Astrocyte (in vitro differentiated cells and primary cell): ENCODE measurements at regions not wholly inside any gene's neighbourhood (a gene's known extent, or its start where the extent isn't known, plus 50 kb on each side); places are given as distances from the start of the nearest gene placed in this dataset.
"Not testable (repeated sequence)": the region's sequence is repeated elsewhere in the genome, so short reads cannot be mapped to it uniquely, and the experiment has no call there.

Experiments
- DNase-seq: peaks from one replicate; pipeline ENCODE4 v3.0.0-alpha.2; 2010; ENCODE audit warnings: low read depth
- FAIRE-seq: peaks from 2 replicates; lab custom pipeline; 2011; peaks lifted over from hg19 to GRCh38; lab: Jason Lieb, UNC
- H2AFZ ChIP-seq: 2 replicates; pipeline ENCODE4 v1.6.0; 2012; ENCODE audit warnings: low read depth, low read length, inconsistent platforms
- H3K27ac ChIP-seq: 2 replicates; pipeline ENCODE4 v1.5.1; 2011; ENCODE audit warnings: low read depth, low read length, inconsistent platforms
- H3K27me3 ChIP-seq: 2 replicates; pipeline ENCODE4 v1.6.0; 2011; ENCODE audit warnings: low read length, inconsistent platforms; ENCODE audit not compliant: insufficient read depth
- H3K36me3 ChIP-seq: 2 replicates; pipeline ENCODE4 v1.5.1; 2011; ENCODE audit warnings: low read length, inconsistent platforms; ENCODE audit not compliant: insufficient read depth
- H3K4me1 ChIP-seq: 2 replicates; pipeline ENCODE4 v1.5.1; 2011; ENCODE audit warnings: low read length, inconsistent platforms; ENCODE audit not compliant: insufficient read depth
- H3K4me2 ChIP-seq: 2 replicates; pipeline ENCODE4 v1.6.0; 2012; ENCODE audit warnings: low read length, inconsistent platforms
- H3K4me3 ChIP-seq: 2 replicates; pipeline ENCODE4 v1.5.1; 2011; ENCODE audit warnings: low read depth, mild to moderate bottlenecking, low read length, inconsistent platforms; ENCODE audit not compliant: insufficient read depth
- H3K79me2 ChIP-seq: 2 replicates; pipeline ENCODE4 v1.6.0; 2012; ENCODE audit warnings: mild to moderate bottlenecking, low read length, inconsistent platforms; ENCODE audit not compliant: insufficient read depth
- H3K9ac ChIP-seq: 2 replicates; pipeline ENCODE4 v1.6.0; 2012; ENCODE audit warnings: mild to moderate bottlenecking, low read length, inconsistent platforms
- H3K9me3 ChIP-seq: 2 replicates; pipeline ENCODE4 v1.5.1; 2012; ENCODE audit warnings: low read depth, mild to moderate bottlenecking, low read length, inconsistent platforms; ENCODE audit not compliant: insufficient read depth
- H4K20me1 ChIP-seq: 2 replicates; pipeline ENCODE4 v1.6.0; 2012; ENCODE audit warnings: low read length, inconsistent platforms; ENCODE audit not compliant: insufficient read depth
- H3K27ac Mint-ChIP-seq: one replicate; pipeline ENCODE4 v1.8.0; 2021; ENCODE audit warnings: mild to moderate bottlenecking, mixed read lengths; ENCODE audit not compliant: unreplicated experiment
- H3K27me3 Mint-ChIP-seq: one replicate; pipeline ENCODE4 v1.8.0; 2021; ENCODE audit warnings: low read depth, mixed read lengths; ENCODE audit not compliant: unreplicated experiment
- H3K36me3 Mint-ChIP-seq: one replicate; pipeline ENCODE4 v1.8.0; 2021; ENCODE audit warnings: low read depth, mixed read lengths; ENCODE audit not compliant: unreplicated experiment
- H3K4me1 Mint-ChIP-seq: one replicate; pipeline ENCODE4 v1.8.0; 2021; ENCODE audit warnings: low read depth, mixed read lengths; ENCODE audit not compliant: unreplicated experiment
- H3K4me3 Mint-ChIP-seq: one replicate; pipeline ENCODE4 v1.8.0; 2021; ENCODE audit warnings: mild to moderate bottlenecking, moderate library complexity, mixed read lengths; ENCODE audit not compliant: unreplicated experiment
- H3K9me3 Mint-ChIP-seq: one replicate; pipeline ENCODE4 v1.8.0; 2021; ENCODE audit warnings: mild to moderate bottlenecking, mixed read lengths; ENCODE audit not compliant: unreplicated experiment
- CTCF ChIP-seq: IDR thresholded peaks from 2 replicates; pipeline ENCODE4 v1.5.1; 2011; ENCODE audit warnings: low read depth, mild to moderate bottlenecking, inconsistent platforms, low read length, moderate library complexity; ENCODE audit not compliant: insufficient read depth
- EZH2 ChIP-seq: IDR thresholded peaks from 2 replicates; pipeline ENCODE4 v1.6.1; 2012; ENCODE audit warnings: mild to moderate bottlenecking, low read length, inconsistent platforms; ENCODE audit not compliant: insufficient read depth

GRCh38 chr6:30816791-30817739 lies 67.3 kb upstream of the DDR1 start:
- peaks cover 4% of the 10 kb centered on the region for H3K36me3 Mint-ChIP-seq

GRCh38 chr6:30816296-30816695 lies 68.0 kb upstream of the DDR1 start:
- not testable (repeated sequence) for H3K9ac ChIP-seq, H3K9me3 Mint-ChIP-seq, H3K79me2 ChIP-seq, DNase-seq, H3K36me3 ChIP-seq, FAIRE-seq, H3K27me3 ChIP-seq, H4K20me1 ChIP-seq, H3K27me3 Mint-ChIP-seq, H3K4me3 ChIP-seq, H3K27ac Mint-ChIP-seq, H3K9me3 ChIP-seq, H3K36me3 Mint-ChIP-seq, H3K4me2 ChIP-seq, H3K27ac ChIP-seq, H2AFZ ChIP-seq, H3K4me3 Mint-ChIP-seq
- H3K4me1 Mint-ChIP-seq: peaks cover 41% of the 10 kb centered on the region
- H3K4me1 ChIP-seq: peaks cover 41% of the 10 kb centered on the region

More at GRCh38 chr6:30816791-30817739, 67.3 kb upstream of the DDR1 start:
- FAIRE-seq (no peak), DNase-seq (no peak)
- Histone ChIP-seq H3K9me3 (no peaks in the 10 kb centered on the region), H3K4me3 (no peak overlapping the region), H4K20me1 (no peaks in the 10 kb centered on the region), H3K79me2 (no peaks in the 10 kb centered on the region), H2AFZ (no peak overlapping the region), H3K27ac (no peak overlapping the region), H3K9ac (no peak overlapping the region), H3K36me3 (no peaks in the 10 kb centered on the region), H3K4me2 (no peak overlapping the region), H3K27me3 (no peaks in the 10 kb centered on the region), H3K4me1 (peaks cover 47% of the 10 kb centered on the region)
- H3K27me3 Mint-ChIP-seq: no peaks in the 10 kb centered on the region
- peaks cover 48% of the 10 kb centered on the region for H3K4me1 Mint-ChIP-seq
- no peak overlapping the region for H3K27ac Mint-ChIP-seq
- no peaks in the 10 kb centered on the region for H3K9me3 Mint-ChIP-seq
- TF ChIP-seq CTCF (no peak), EZH2 (no peak)
- no peak overlapping the region for H3K4me3 Mint-ChIP-seq

- H3K27me3 ChIP-seq, H3K9me3 Mint-ChIP-seq, H3K36me3 ChIP-seq, H4K20me1 ChIP-seq, H3K79me2 ChIP-seq, H3K4me3 Mint-ChIP-seq, H2AFZ ChIP-seq, H3K27me3 Mint-ChIP-seq, DNase-seq, H3K9me3 ChIP-seq, H3K36me3 Mint-ChIP-seq, H3K4me2 ChIP-seq, FAIRE-seq, H3K4me3 ChIP-seq, H3K9ac ChIP-seq: not testable (repeated sequence)
- Mint-ChIP-seq H3K27ac (peak overlapping the region; percentile 5), H3K4me1 (peaks cover 36% of the 10 kb centered on the region)
- Histone ChIP-seq H3K27ac (peak overlapping the region; percentile 39), H3K4me1 (peaks cover 36% of the 10 kb centered on the region)
These were observed 69.1 kb upstream of the DDR1 start for GRCh38 chr6:30815041-30815742.
